Large intestine (tissue), 3 donors: ENCODE measurements at regions not wholly inside any gene's neighbourhood (a gene's known extent, or its start where the extent isn't known, plus 50 kb on each side); places are given as distances from the start of the nearest gene placed in this dataset.

Source experiments
- DNase-seq, 2 donors: peaks; one replicate each; pipeline versions ENCODE4 v3.0.0 to v3.0.0-alpha.2; 2013
- H3K27ac ChIP-seq: one replicate; pipeline ENCODE4 v1.5.1; 2013; ENCODE audit warnings: low read length
- H3K27me3 ChIP-seq: 2 replicates; pipeline ENCODE4 v1.6.1; 2013; ENCODE audit warnings: low read length; ENCODE audit not compliant: control insufficient read depth, insufficient read depth
- H3K36me3 ChIP-seq: 2 replicates; pipeline ENCODE4 v1.6.1; 2013; ENCODE audit warnings: low read length; ENCODE audit not compliant: control insufficient read depth, insufficient read depth
- H3K4me1 ChIP-seq: one replicate; pipeline ENCODE4 v1.6.1; 2013; ENCODE audit warnings: low read length; ENCODE audit not compliant: control insufficient read depth, insufficient read depth
- H3K4me3 ChIP-seq: one replicate; pipeline ENCODE4 v1.5.1; 2013; ENCODE audit warnings: low read length
- H3K9me3 ChIP-seq: one replicate; pipeline ENCODE4 v1.6.1; 2013; ENCODE audit warnings: mild to moderate bottlenecking, low read depth, low read length, moderate library complexity; ENCODE audit not compliant: control insufficient read depth
- WGBS: methylation state at CpG from one replicate; pipeline ENCODE4 v1.1.5; 2013; ENCODE audit warnings: low lambda C conversion rate; ENCODE audit not compliant: insufficient coverage; 5-methylcytosine and 5-hydroxymethylcytosine counted together

DNA sequence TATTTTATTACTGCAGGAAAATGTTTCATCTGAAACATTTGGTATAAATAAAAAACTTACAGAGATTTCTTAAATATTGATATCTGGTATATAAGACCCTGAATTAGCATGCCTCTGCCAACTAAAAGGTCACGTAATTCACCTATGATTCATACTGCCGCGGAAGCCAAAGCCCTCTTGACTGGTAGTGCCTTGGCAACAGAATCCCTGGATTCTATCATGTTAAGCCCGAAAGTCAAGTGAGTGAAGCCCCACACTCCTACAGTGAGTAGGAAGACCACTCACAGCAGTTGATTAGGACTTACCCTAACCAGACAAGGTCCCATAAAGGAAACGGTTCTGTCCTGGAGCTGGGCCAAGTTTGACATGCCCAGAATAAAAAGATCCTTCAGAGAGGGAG, 175.6 kb upstream of the NREP start:
- Histone ChIP-seq H3K4me1 (no peaks in the 10 kb centered on the region), H3K27ac (no peak overlapping the region), H3K27me3 (no peaks in the 10 kb centered on the region), H3K36me3 (no peaks in the 10 kb centered on the region), H3K4me3 (no peak overlapping the region), H3K9me3 (no peaks in the 10 kb centered on the region)
- DNase-seq: no peak
- WGBS: 100% methylated on average over 1 of the region's 5 CpGs

- no peaks in the 10 kb centered on the region for H3K27me3 ChIP-seq
- H3K9me3 ChIP-seq: no peaks in the 10 kb centered on the region
- H3K27ac ChIP-seq: no peak overlapping the region
- no peaks in the 10 kb centered on the region for H3K36me3 ChIP-seq
- no peak overlapping the region for H3K4me3 ChIP-seq
- H3K4me1 ChIP-seq: no peaks in the 10 kb centered on the region
- DNase-seq: no peak
These were observed 175.2 kb upstream of the NREP start for GRCh38 chr5:111932199-111932598.

- Histone ChIP-seq H3K4me3 (no peak overlapping the region), H3K9me3 (no peaks in the 10 kb centered on the region), H3K27ac (no peak overlapping the region), H3K36me3 (no peaks in the 10 kb centered on the region), H3K27me3 (no peaks in the 10 kb centered on the region), H3K4me1 (no peaks in the 10 kb centered on the region)
- no CpG with 5 or more reads among the region's 2 CpGs for WGBS
- no peak for DNase-seq
These were observed 174.7 kb upstream of the NREP start for GRCh38 chr5:111931655-111932054.

DNA sequence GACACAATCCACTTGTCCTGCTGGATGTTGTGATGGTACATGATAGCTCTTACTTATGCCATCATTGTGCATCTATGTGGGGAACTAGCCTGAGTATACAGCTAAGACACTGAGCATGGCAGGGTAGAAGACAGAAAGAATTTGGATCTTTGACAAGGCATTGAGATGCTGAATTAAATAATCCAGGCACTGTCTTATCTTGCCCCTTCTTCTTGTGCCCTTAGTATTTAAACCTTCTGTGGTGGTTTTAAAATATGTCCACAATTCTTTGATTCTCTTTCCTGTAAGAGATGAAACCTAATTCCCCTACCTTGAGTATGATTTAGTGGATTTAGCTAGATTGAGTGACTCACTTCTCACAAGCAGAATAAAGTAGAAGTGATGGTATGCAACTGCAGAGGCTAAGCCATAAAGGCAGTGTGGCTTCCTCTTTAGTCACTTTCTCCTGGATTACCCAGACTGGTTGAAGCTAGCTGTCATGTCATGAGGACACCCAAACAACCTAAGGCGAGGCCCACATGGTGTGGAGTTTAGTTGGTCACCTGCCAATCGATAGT, 174.0 kb upstream of the NREP start:
- H3K36me3 ChIP-seq: no peaks in the 10 kb centered on the region
- no peak overlapping the region for H3K4me3 ChIP-seq
- no peaks in the 10 kb centered on the region for H3K27me3 ChIP-seq
- no peak for DNase-seq
- no peak overlapping the region for H3K27ac ChIP-seq
- no CpG with 5 or more reads among the region's 2 CpGs for WGBS
- H3K9me3 ChIP-seq: no peaks in the 10 kb centered on the region
- H3K4me1 ChIP-seq: no peaks in the 10 kb centered on the region

- no peaks in the 10 kb centered on the region for H3K27me3 ChIP-seq
- no peaks in the 10 kb centered on the region for H3K36me3 ChIP-seq
- peak; percentile 9 to 35 for DNase-seq
- no peaks in the 10 kb centered on the region for H3K9me3 ChIP-seq
- H3K4me1 ChIP-seq: no peaks in the 10 kb centered on the region
- no peak overlapping the region for H3K4me3 ChIP-seq
- peak overlapping the region; percentile 36 for H3K27ac ChIP-seq
- 80% methylated on average over 1 of the region's 1 CpG for WGBS
These were observed 173.5 kb upstream of the NREP start for GRCh38 chr5:111930449-111930848.

GRCh38 chr5:111929867-111930266, 172.9 kb upstream of the NREP start:
- peak; percentile 16 to 29 for DNase-seq
- no peaks in the 10 kb centered on the region for H3K4me1 ChIP-seq
- H3K36me3 ChIP-seq: no peaks in the 10 kb centered on the region
- no peaks in the 10 kb centered on the region for H3K27me3 ChIP-seq
- peak overlapping the region; percentile 36 for H3K27ac ChIP-seq
- no CpG with 5 or more reads among the region's 1 CpG for WGBS
- H3K4me3 ChIP-seq: no peak overlapping the region
- H3K9me3 ChIP-seq: no peaks in the 10 kb centered on the region

DNA sequence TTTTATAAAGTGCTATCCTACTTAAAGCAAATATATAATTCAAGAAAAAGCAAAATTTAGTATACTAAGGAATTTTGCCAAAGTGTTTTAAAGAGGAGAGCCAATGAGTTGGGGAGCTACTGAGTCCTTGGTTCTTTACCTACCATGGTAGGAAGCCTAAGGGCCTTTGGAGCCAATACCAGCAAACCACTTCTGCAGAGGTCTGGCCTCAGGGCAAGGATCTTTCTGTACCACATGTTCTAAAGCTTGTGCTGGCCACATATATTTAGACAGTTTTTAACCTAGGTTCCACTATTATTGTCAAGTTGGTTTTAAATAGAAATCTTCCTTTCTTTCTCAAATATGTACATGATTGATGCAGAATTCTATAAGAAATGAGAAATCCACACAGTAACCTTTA, 172.3 kb upstream of the NREP start:
- H3K9me3 ChIP-seq: no peaks in the 10 kb centered on the region

DNA sequence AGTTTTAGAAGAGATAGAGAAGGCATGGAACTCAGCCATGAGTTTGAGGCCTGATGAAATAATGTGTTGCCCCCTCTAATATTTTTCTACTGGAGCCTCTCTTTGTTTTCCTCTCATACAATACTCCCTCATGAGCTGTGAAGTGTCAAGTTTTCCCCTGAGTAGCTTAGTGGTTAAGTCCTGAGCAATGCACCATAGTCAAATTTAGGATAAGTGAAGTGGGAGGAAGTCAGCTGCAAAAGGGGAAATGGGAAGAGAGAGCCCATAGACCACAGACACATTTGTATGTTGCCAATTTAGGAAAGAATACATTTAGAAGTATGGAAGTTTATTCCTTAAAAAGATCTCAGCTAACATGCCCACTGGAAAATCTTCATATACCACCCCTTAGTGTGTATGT, 171.5 kb upstream of the NREP start:
- DNase-seq: no peak
- no peaks in the 10 kb centered on the region for H3K4me1 ChIP-seq

More for the DNA sequence above, 172.3 kb upstream of the NREP start:
- Histone ChIP-seq H3K4me3 (no peak overlapping the region), H3K27ac (no peak overlapping the region), H3K27me3 (no peaks in the 10 kb centered on the region), H3K4me1 (no peaks in the 10 kb centered on the region), H3K36me3 (no peaks in the 10 kb centered on the region)
- DNase-seq: no peak

GRCh38 chr5:111927191-111927590, 170.2 kb upstream of the NREP start:
- Histone ChIP-seq H3K9me3 (no peaks in the 10 kb centered on the region), H3K4me1 (no peaks in the 10 kb centered on the region), H3K4me3 (no peak overlapping the region), H3K27me3 (no peaks in the 10 kb centered on the region), H3K36me3 (no peaks in the 10 kb centered on the region), H3K27ac (no peak overlapping the region)
- no peak for DNase-seq
- WGBS: 100% methylated on average over 1 of the region's 2 CpGs

More for the DNA sequence above, 171.5 kb upstream of the NREP start:
- no peaks in the 10 kb centered on the region for H3K27me3 ChIP-seq
- no peaks in the 10 kb centered on the region for H3K9me3 ChIP-seq
- H3K27ac ChIP-seq: no peak overlapping the region
- no peak overlapping the region for H3K4me3 ChIP-seq
- no peaks in the 10 kb centered on the region for H3K36me3 ChIP-seq

DNA sequence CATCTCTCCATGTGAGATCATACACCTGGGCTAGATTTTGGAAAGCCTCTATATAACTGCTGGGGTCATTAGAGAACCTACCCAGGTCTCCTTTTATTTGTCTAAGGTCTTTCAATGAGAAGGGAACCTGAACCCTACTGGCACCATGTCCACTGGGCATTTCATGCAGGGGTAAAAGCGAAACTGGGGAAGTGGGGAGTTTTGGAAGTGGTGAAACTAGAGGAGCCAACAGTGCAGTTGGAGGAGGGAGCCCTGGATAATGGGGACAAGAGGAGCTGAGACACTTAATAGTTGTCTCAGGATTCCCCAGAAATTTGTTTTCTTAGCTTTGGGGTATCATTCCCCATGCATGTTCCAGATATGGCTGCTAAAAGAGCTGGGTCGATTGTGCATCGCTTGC, 169.0 kb upstream of the NREP start:
- Histone ChIP-seq H3K36me3 (no peaks in the 10 kb centered on the region), H3K27ac (no peak overlapping the region), H3K9me3 (no peaks in the 10 kb centered on the region), H3K27me3 (no peaks in the 10 kb centered on the region), H3K4me3 (no peak overlapping the region), H3K4me1 (no peaks in the 10 kb centered on the region)
- WGBS: 100% methylated on average over 1 of the region's 3 CpGs
- no peak for DNase-seq

- Histone ChIP-seq H3K36me3 (no peaks in the 10 kb centered on the region), H3K9me3 (no peaks in the 10 kb centered on the region), H3K4me3 (no peak overlapping the region), H3K4me1 (no peaks in the 10 kb centered on the region), H3K27ac (no peak overlapping the region), H3K27me3 (no peaks in the 10 kb centered on the region)
- DNase-seq: no peak
- WGBS: no CpG with 5 or more reads among the region's 4 CpGs
These were observed 165.3 kb upstream of the NREP start for GRCh38 chr5:111922344-111922743.
